AG09319 (cell line): ENCODE measurements at regions not wholly inside any gene's neighbourhood (a gene's known extent, or its start where the extent isn't known, plus 50 kb on each side); places are given as distances from the start of the nearest gene placed in this dataset.
A peak's percentile ranks its signal among the peaks of the same experiment; 100 is the strongest.

Experiments used
- DNase-seq: peaks from one replicate; pipeline ENCODE4 v3.0.0-alpha.2; 2010; ENCODE audit warnings: low read depth; ENCODE audit errors: extremely low read depth
- TF ChIP-seq, protein P1 (sequence below): IDR thresholded peaks from 2 replicates; pipeline ENCODE4 v1.5.1; 2011; ENCODE audit warnings: low read depth, mild to moderate bottlenecking, inconsistent platforms, low read length, moderate library complexity

DNA sequence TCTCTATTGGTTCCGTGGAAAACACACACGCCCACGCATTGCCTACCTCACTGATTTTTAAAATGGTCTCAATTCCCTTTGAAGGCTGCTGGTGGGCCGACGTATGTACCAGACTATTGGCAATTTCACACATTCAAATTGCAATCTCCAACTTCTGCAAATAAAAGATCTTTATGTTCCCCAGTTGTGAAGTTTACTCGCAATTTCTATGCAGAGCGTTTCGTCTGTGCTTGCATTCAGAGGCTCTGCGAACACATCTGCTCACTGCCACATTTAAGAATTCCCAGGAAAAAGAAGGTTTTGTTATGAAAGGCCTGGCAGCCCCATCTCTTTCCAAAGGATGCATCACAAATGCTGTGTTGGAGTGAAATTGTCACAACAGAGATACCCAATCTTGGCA lies 288.0 kb upstream of the KAZN start:
- no peak for DNase-seq
- TF ChIP-seq, protein P1, sequence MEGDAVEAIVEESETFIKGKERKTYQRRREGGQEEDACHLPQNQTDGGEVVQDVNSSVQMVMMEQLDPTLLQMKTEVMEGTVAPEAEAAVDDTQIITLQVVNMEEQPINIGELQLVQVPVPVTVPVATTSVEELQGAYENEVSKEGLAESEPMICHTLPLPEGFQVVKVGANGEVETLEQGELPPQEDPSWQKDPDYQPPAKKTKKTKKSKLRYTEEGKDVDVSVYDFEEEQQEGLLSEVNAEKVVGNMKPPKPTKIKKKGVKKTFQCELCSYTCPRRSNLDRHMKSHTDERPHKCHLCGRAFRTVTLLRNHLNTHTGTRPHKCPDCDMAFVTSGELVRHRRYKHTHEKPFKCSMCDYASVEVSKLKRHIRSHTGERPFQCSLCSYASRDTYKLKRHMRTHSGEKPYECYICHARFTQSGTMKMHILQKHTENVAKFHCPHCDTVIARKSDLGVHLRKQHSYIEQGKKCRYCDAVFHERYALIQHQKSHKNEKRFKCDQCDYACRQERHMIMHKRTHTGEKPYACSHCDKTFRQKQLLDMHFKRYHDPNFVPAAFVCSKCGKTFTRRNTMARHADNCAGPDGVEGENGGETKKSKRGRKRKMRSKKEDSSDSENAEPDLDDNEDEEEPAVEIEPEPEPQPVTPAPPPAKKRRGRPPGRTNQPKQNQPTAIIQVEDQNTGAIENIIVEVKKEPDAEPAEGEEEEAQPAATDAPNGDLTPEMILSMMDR, result no peak

DNA sequence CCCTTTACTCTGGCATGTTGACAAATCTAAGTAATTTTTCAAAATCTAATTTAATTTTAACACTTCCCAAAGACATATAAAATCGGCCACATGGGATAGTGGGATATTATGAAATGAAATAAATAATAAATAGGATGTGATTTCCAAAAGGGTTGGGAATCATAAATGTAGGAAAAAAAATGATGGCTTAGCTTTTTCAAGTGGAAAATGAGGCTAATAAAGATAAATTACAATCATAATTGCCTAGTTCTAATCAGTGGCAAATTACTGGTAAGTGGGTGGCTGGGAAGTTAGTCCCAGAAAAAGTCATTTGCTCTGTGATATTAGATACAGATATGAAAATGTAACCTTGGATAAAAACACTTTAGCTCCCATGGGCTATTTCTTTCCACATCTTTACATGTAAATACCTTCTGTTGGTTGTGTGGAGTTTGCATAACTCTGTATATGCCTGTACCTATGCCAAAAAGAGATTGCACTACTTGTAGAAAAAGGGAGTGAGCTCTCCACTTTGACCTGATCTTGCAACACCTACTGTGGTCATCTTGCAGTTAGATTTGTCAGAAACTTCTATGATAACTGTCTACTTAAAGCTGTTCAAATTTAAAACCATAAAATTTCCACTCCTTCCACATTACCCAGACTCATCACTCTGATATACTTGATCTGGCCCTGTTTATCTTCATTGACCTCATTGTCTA lies 284.6 kb upstream of the KAZN start:
- DNase-seq, result no peak
- TF ChIP-seq, protein P1, result no peak

DNA sequence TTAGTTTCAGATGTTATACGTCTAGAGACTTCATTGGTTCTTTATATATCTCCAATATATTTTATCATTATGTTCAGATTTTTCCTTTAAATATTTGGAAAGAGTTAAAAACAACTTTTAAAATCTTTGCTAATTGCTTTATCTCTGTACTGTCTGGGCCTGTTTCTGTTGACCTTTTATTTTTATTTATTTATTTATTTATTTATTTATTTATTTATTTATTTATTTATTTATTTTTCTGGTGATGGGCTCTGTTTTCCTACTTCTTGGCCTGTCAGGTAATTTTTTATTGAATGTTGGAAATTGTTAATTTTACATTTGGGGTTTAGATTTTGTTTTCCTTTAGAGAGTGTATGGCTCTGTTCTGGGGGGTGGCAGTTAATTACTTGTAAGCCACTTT lies 279.7 kb upstream of the KAZN start:
- TF ChIP-seq, protein P1, result no peak
- no peak for DNase-seq

DNA sequence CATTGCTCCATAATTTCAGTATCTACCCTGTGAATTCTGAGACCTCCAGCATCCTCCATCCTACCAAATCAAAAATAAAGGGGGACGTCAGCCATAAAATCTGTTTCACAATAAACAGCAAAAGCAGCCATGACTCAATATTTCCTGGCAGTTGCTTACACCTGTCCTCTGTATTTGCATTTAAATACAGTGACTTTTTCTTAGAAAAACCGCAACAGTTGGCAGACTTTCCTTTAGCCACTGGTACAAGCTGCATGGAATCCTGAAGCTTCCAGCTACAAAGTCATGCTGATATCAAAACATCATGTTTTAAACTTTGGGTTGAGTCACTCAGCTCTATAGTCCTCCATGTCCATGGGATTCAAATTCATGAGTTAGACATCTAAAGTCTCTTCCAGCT lies 278.0 kb upstream of the KAZN start:
- peak; percentile 73 for DNase-seq
- TF ChIP-seq, protein P1, result no peak

DNA sequence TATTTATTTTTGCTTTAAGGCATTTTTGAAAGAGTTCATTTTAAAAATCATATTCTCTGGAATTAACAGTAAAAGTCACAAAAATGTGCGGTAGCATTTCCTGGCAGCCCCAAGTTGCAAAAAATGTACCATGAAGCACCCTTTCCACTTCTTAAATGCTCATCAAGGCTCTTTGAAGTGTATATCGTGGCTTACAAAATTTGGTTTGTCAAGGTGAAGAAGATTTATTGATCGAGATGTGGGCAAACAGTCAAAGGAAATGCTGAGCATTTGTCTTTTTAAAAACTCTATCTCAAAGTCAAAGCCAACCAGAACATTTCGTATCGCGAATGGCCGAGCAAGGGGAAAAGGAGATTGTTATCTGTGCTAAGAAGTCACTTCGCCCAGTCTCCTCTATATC lies 277.5 kb upstream of the KAZN start:
- no peak for DNase-seq
- TF ChIP-seq, protein P1, result no peak

DNA sequence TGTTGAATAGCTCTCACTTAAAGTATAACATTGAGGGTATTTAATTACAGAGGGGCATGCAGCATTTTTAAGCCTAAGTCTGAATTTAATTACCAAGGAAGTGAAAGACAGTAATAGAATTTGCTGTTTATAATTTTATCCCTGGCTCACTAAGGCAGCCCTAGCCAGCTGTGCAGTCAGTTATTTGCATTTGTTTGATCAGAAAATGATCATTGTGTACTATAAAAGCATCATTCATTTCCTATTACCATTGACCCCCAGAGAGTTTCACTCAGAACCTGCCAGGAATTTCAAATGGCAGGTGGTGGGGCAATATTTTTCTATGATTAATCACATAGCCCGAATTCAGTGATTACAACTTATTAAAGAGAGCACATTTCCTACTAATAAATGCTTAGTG lies 277.1 kb upstream of the KAZN start:
- TF ChIP-seq, protein P1, result no peak
- no peak for DNase-seq

DNA sequence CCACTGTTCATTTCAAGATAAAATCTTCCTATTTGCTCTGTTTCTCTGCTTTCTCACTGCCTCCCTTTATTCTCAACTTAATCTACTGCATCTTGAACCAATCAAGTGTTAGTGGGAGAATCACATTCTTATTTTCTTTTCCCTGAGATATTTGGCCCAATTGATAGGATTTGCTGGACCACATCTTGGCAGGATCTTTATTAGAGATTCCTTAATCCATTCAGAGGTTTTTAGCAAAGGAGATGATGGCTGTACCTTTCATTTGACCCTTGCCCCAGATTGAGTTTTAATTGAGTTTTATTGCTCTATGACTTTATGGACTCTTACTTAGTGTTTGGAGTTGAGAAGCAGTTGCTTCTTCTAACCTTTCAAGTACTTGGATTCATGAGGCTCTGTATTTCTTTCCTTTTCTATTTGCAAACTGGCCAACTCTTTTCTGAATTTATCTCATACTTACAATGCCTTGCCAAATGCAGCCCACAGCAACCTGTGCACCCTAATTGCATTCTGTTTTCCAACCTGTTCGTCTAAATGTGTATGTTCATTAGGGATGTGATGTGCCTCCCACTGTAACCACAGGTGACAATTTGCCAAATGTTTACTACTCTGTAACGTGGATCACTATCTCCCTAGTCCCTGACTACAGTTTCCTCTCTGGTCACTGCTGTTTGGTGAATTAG lies 274.8 kb upstream of the KAZN start:
- TF ChIP-seq, protein P1, result no peak

More for the DNA sequence above, 274.8 kb upstream of the KAZN start:
- no peak for DNase-seq
